CD4-positive, alpha-beta T cell (primary cell): ENCODE measurements at regions not wholly inside any gene's neighbourhood (a gene's known extent, or its start where the extent isn't known, plus 50 kb on each side); places are given as distances from the start of the nearest gene placed in this dataset.

Experiments
- ATAC-seq: fragments of 200-7000 bp; cut with Tn5 transposase; one replicate; pipeline ENCODE4 v1.10.0; 2022; ENCODE audit warnings: mild to moderate bottlenecking; ENCODE audit not compliant: poor library complexity
- CTCF ChIA-PET: fragments of 350-600 bp; sonication (Branson Sonifier 250); formaldehyde crosslinking; loops from one replicate; lab custom pipeline; 2021; ENCODE audit warnings: antibody characterized with exemption, inconsistent platforms; lab: Charles Lee
- POLR2A ChIA-PET: fragments of 350-600 bp; sonication (Branson Sonifier 250); formaldehyde crosslinking; loops from one replicate; lab custom pipeline; 2021; ENCODE audit warnings: antibody characterized with exemption, inconsistent platforms; lab: Charles Lee
- DNase-seq, 14 experiments: peaks; one replicate each; pipeline ENCODE4 v3.0.0-alpha.2; 2013 to 2020; ENCODE audit warnings: mixed read lengths in 2 of 14
- H3K27ac ChIP-seq, 2 donors: one replicate each; pipeline versions ENCODE4 v1.5.1 to v1.7.0; 2013; ENCODE audit warnings: low read length in 2 of 2, low read depth in 1 of 2, mild to moderate bottlenecking in 1 of 2
- H3K27me3 ChIP-seq, 2 experiments: 1 replicate in 1 of 2; 2 replicates in 1 of 2; pipeline versions ENCODE4 v1.6.1 to v1.7.0; 2013; ENCODE audit warnings: low read length in 2 of 2, control low read depth in 1 of 2, mild to moderate bottlenecking in 1 of 2, moderate library complexity in 1 of 2; ENCODE audit not compliant: insufficient read depth in 2 of 2, control insufficient read depth in 1 of 2
- H3K36me3 ChIP-seq: one replicate; pipeline ENCODE4 v1.6.1; 2013; ENCODE audit warnings: low read length, control low read depth; ENCODE audit not compliant: insufficient read depth
- H3K4me1 ChIP-seq: one replicate; pipeline ENCODE4 v1.6.1; 2013; ENCODE audit warnings: low read length, control low read depth; ENCODE audit not compliant: insufficient read depth
- H3K4me3 ChIP-seq: one replicate; pipeline ENCODE4 v1.5.1; 2013; ENCODE audit warnings: mild to moderate bottlenecking, low read length, moderate library complexity
- H3K9me3 ChIP-seq, 2 experiments: 1 replicate in 1 of 2; 2 replicates in 1 of 2; pipeline versions ENCODE4 v1.6.1 to v1.7.0; 2013; ENCODE audit warnings: low read length in 2 of 2, mild to moderate bottlenecking in 2 of 2, control low read depth in 1 of 2, moderate library complexity in 1 of 2; ENCODE audit not compliant: control insufficient read depth in 1 of 2, insufficient read depth in 1 of 2
- H3K27ac Mint-ChIP-seq: one replicate; pipeline ENCODE4 v1.8.0; 2020; ENCODE audit warnings: mixed read lengths
- H3K27me3 Mint-ChIP-seq: one replicate; pipeline ENCODE4 v1.8.0; 2021; ENCODE audit warnings: mixed read lengths
- H3K36me3 Mint-ChIP-seq: one replicate; pipeline ENCODE4 v1.8.0; 2021; ENCODE audit warnings: low read depth, mixed read lengths
- H3K4me1 Mint-ChIP-seq: one replicate; pipeline ENCODE4 v1.8.0; 2021; ENCODE audit warnings: low read depth, mixed read lengths
- H3K4me3 Mint-ChIP-seq: one replicate; pipeline ENCODE4 v1.8.0; 2020; ENCODE audit warnings: mild to moderate bottlenecking, mixed read lengths
- H3K9me3 Mint-ChIP-seq: one replicate; pipeline ENCODE4 v1.8.0; 2020; ENCODE audit warnings: mixed read lengths
- intact Hi-C, 2 experiments: fragments of 100-400 bp; cut with DNase I in 1 of 2; cut with micrococcal nuclease in 1 of 2; formaldehyde crosslinking; loops; one replicate each; pipeline versions ENCODE4 v1.15.1 to v1.9.0; 2023 to 2025; cut with DNase I, micrococcal nuclease
- TF ChIP-seq, protein P1 (sequence below): fragments of 200-600 bp; IDR thresholded peaks from one replicate; pipeline ENCODE4 v1.8.0; 2022; ENCODE audit warnings: antibody characterized with exemption, mild to moderate bottlenecking

DNA sequence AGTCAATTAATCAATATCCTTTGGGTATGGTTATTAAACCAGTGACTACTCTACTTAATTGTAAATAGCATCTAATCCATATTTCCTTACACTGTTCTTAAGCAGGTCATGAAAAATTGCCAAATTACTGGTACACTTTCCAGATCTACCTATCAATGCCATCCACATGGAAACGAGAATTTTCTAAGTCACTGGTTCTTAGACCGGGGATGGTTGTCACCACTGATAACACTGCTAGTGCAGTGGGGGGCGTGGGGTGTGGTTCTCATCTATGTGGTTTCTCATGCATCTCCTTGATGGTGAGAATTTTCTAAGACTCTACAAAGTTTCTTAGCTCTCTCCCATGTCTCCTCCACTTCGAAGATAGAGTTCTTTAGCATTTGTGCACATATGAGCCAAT lies 63.7 kb upstream of the COG2 start:
- Histone ChIP-seq H3K36me3 (no peaks in the 10 kb centered on the region), H3K4me3 (no peak overlapping the region), H3K4me1 (no peaks in the 10 kb centered on the region), H3K27ac (no peak overlapping the region), H3K27me3 (no peaks in the 10 kb centered on the region), H3K9me3 (peaks cover 0 to 7% of the 10 kb centered on the region in 2 experiments)
- ATAC-seq (no peak), DNase-seq (no peak)
- peaks cover 44% of the 10 kb centered on the region for H3K27me3 Mint-ChIP-seq
- no peaks in the 10 kb centered on the region for H3K4me1 Mint-ChIP-seq
- POLR2A ChIA-PET: no interaction called here
- TF ChIP-seq, protein P1, sequence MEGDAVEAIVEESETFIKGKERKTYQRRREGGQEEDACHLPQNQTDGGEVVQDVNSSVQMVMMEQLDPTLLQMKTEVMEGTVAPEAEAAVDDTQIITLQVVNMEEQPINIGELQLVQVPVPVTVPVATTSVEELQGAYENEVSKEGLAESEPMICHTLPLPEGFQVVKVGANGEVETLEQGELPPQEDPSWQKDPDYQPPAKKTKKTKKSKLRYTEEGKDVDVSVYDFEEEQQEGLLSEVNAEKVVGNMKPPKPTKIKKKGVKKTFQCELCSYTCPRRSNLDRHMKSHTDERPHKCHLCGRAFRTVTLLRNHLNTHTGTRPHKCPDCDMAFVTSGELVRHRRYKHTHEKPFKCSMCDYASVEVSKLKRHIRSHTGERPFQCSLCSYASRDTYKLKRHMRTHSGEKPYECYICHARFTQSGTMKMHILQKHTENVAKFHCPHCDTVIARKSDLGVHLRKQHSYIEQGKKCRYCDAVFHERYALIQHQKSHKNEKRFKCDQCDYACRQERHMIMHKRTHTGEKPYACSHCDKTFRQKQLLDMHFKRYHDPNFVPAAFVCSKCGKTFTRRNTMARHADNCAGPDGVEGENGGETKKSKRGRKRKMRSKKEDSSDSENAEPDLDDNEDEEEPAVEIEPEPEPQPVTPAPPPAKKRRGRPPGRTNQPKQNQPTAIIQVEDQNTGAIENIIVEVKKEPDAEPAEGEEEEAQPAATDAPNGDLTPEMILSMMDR: no peak
- H3K4me3 Mint-ChIP-seq: no peak overlapping the region
- no peaks in the 10 kb centered on the region for H3K36me3 Mint-ChIP-seq
- no peak overlapping the region for H3K27ac Mint-ChIP-seq
- peaks cover 5% of the 10 kb centered on the region for H3K9me3 Mint-ChIP-seq
- intact Hi-C loops: no loop called here
- CTCF ChIA-PET: no interaction called here

DNA sequence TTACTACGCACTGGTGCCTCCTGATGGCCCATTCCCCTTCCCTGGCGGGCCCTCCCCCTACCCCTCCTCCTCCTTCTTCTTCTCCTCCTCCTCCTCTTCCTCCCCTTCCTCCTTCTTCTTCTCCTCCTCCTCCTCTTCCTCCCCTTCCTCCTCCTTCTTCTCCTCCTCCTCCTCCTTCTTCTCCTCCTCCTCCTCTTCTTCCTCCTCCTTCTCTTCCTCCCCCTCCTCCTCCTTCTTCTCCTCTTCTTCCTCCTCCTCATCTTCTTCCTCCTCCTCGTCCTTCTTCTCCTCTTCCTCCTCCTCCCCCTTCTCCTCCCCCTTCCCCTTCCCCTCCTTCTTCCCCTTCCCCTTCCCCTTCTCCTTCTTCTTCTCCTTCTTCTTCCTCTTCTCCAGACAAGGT lies 64.7 kb upstream of the COG2 start:
- Mint-ChIP-seq H3K4me3 (no peak overlapping the region), H3K9me3 (peaks cover 5% of the 10 kb centered on the region), H3K27me3 (peaks cover 36% of the 10 kb centered on the region), H3K36me3 (no peaks in the 10 kb centered on the region), H3K27ac (no peak overlapping the region), H3K4me1 (no peaks in the 10 kb centered on the region)
- POLR2A ChIA-PET: no interaction called here
- ATAC-seq (no peak), DNase-seq (no peak)
- TF ChIP-seq, protein P1: no peak
- Histone ChIP-seq H3K27me3 (no peaks in the 10 kb centered on the region), H3K4me3 (no peak overlapping the region), H3K36me3 (no peaks in the 10 kb centered on the region), H3K9me3 (peaks cover 0 to 7% of the 10 kb centered on the region in 2 experiments), H3K4me1 (no peaks in the 10 kb centered on the region), H3K27ac (no peak overlapping the region)
- intact Hi-C loops: no loop called here
- CTCF ChIA-PET: no interaction called here

DNA sequence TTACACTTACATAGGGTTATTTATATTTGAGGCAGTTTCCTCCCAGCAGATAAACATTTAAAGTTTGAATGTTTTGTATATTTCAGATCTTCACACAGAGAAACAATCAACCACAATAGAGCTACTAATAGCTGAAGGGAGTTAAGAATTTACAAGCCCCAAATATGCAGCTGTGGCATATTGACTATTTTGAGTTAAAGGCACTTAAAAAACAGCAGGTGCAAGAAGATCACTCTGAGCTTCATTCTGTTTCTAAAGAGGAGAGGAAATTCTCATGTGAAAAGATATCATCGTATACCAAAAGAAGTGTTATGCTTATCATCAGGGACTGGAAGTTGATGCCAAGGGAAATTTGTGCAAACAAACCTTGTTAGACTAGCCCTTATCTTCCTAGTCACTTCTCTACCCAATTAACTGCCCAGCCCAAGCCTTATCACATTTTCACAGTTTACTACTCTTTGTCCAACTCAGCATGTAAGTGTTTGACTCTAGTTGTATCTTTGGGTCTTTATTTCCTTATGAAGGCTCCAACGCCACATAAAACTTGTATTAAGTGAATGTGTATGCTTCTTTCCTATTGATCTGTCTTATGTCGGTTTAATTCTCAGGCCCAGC lies 66.3 kb upstream of the COG2 start:
- H3K9me3 Mint-ChIP-seq: no peaks in the 10 kb centered on the region
- Histone ChIP-seq H3K27ac (no peak overlapping the region), H3K27me3 (no peaks in the 10 kb centered on the region), H3K4me1 (no peaks in the 10 kb centered on the region), H3K36me3 (no peaks in the 10 kb centered on the region), H3K9me3 (no peaks in the 10 kb centered on the region), H3K4me3 (no peak overlapping the region)
- no peak overlapping the region for H3K4me3 Mint-ChIP-seq
- intact Hi-C loops: no loop called here
- ATAC-seq (no peak), DNase-seq (no peak)
- H3K4me1 Mint-ChIP-seq: no peaks in the 10 kb centered on the region
- ChIA-PET CTCF (no interaction called here), POLR2A (no interaction called here)
- H3K36me3 Mint-ChIP-seq: no peaks in the 10 kb centered on the region
- no peak overlapping the region for H3K27ac Mint-ChIP-seq
- H3K27me3 Mint-ChIP-seq: peaks cover 27% of the 10 kb centered on the region
- TF ChIP-seq, protein P1: no peak
